Heart left ventricle (tissue), 13 donors: ENCODE measurements at regions not wholly inside any gene's neighbourhood (a gene's known extent, or its start where the extent isn't known, plus 50 kb on each side); places are given as distances from the start of the nearest gene placed in this dataset.

Experiments used
- POLR2A ChIP-seq, 2 donors: fragments of 450-650 bp; IDR thresholded peaks; one replicate each; pipeline ENCODE4 v1.6.1; 2017; ENCODE audit warnings: antibody characterized with exemption in 2 of 2, mild to moderate bottlenecking in 2 of 2, moderate library complexity in 2 of 2
- TF ChIP-seq, protein P1 (sequence below), 12 donors: fragments of 200-600 bp; sonication (generic) in 4 of 12; IDR thresholded peaks; one replicate each; pipeline versions ENCODE4 v1.5.0 to v1.8.0; 2018 to 2022; ENCODE audit warnings: antibody characterized with exemption in 12 of 12, mild to moderate bottlenecking in 5 of 12
- donor health status: ischemic (EF 13 %, LVEDD 7.1; RV severe dilation, severe dysfunction).
- donor health status: DM: no; HTN: yes; CAD: no.
- donor health status: DM: no; HTN: no; CAD: no.
- donor health status: ischemic (EF 25% LVEDD 6.9; RV normal size, moderate dysfunction).
- donor health status: ischemic (EF 25% LVEDD 5.7; RV mildly dilated, moderate dysfunction).
- donor health status: ischemic (EF 35%, LVEDD 5.7; RV mildly dilated, moderate dysfunction).
- donor health status: nonischemic (EF 11% LVEDD 7.7; RV severe dilation, severe dysfunction).
- donor health status: DM: yes; HTN: yes; CAD: no.
- donor health status: PGD.
- donor health status: ischemic (EF 29% LVEDD 5.4; RV normal size, mild dysfunction).
- donor health status: nonischemic (EF 23%, LVEDD 6.1; RV moderate dilation, normal function).

DNA sequence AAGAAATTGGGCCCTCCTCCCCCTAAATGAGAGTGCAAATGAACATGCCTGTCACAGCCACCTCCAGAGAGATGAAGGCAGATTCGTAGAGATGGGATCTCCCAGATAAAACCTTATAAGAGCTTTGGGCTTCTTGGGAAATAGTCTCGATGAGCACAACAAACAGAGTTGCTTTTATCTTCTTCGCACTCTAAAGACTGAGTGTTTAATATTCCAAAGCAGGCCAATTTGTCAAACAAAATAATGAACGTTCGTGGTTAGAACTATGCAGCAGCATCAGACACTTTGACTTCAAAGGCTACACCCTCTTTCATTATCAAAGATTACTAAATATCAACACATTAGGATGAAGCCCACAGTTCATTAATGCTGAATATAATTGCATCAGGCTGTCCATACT is 256.2 kb downstream of the SKIDA1 start:
- TF ChIP-seq, protein P1, sequence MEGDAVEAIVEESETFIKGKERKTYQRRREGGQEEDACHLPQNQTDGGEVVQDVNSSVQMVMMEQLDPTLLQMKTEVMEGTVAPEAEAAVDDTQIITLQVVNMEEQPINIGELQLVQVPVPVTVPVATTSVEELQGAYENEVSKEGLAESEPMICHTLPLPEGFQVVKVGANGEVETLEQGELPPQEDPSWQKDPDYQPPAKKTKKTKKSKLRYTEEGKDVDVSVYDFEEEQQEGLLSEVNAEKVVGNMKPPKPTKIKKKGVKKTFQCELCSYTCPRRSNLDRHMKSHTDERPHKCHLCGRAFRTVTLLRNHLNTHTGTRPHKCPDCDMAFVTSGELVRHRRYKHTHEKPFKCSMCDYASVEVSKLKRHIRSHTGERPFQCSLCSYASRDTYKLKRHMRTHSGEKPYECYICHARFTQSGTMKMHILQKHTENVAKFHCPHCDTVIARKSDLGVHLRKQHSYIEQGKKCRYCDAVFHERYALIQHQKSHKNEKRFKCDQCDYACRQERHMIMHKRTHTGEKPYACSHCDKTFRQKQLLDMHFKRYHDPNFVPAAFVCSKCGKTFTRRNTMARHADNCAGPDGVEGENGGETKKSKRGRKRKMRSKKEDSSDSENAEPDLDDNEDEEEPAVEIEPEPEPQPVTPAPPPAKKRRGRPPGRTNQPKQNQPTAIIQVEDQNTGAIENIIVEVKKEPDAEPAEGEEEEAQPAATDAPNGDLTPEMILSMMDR (IDR thresholded peaks at IDR 0.05) = no peak
- TF ChIP-seq POLR2A (IDR thresholded peaks at IDR 0.05) = no peak
